ENCODE measurements at regions not wholly inside any gene's neighbourhood (a gene's known extent, or its start where the extent isn't known, plus 50 kb on each side); places are given as distances from the start of the nearest gene placed in this dataset.
A peak's percentile ranks its signal among the peaks of the same experiment; 100 is the strongest.

DNA sequence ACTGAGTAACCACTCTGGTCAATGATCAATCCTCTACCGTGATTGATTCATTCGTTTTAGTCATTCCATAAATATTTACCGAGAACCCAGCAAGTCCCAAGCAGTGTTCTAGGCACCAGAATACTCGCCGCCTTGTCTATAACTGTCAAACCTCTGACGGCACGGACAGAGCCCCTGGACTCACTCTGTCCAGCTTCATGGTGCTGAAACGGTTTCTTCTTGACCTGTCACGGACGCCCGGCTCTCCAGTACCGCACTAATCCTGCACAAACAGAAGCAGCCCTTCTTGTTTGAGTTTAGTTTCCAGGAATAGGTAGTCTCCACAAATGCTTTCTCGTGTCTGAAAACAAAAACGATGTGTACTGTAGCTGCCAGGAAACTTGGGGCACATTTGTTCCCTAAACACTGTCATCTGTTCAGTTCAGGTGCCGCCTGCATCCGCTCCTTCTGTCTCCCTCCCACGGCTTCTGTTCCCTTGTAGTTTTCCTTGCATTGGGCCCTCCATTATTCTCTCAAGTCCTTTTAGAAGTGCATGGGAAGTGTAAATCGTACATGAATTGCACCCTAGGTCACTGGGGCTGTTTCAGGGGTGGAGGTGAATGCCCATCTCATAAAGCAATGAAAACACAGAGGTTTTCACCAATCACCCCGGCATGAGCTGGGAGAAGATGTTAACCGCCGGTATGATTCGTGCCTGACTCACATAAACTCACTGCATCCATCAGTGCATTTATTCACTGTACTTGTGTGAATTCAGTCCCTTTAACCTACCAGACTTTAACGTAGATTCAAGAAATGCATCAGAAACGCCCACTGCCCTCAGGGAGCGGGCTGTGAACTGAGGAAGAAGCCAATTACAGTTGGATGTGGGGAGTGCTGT lies 209.3 kb upstream of the CDH4 start:
- Mint-ChIP-seq H3K9me3 (ENCODE audit: unreplicated experiment) (peaks cover 3% of the 10 kb centered on the region), H3K36me3 (ENCODE audit: unreplicated experiment) (peaks cover 3% of the 10 kb centered on the region), H3K4me3 (ENCODE audit: unreplicated experiment) (no peak overlapping the region), H3K27me3 (ENCODE audit: unreplicated experiment) (no peaks in the 10 kb centered on the region), H3K27ac (ENCODE audit: unreplicated experiment) (no peak overlapping the region), H3K4me1 (ENCODE audit: low read depth, unreplicated experiment) (no peaks in the 10 kb centered on the region)
- no peak for DNase-seq
- TF ChIP-seq, protein P1, sequence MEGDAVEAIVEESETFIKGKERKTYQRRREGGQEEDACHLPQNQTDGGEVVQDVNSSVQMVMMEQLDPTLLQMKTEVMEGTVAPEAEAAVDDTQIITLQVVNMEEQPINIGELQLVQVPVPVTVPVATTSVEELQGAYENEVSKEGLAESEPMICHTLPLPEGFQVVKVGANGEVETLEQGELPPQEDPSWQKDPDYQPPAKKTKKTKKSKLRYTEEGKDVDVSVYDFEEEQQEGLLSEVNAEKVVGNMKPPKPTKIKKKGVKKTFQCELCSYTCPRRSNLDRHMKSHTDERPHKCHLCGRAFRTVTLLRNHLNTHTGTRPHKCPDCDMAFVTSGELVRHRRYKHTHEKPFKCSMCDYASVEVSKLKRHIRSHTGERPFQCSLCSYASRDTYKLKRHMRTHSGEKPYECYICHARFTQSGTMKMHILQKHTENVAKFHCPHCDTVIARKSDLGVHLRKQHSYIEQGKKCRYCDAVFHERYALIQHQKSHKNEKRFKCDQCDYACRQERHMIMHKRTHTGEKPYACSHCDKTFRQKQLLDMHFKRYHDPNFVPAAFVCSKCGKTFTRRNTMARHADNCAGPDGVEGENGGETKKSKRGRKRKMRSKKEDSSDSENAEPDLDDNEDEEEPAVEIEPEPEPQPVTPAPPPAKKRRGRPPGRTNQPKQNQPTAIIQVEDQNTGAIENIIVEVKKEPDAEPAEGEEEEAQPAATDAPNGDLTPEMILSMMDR (IDR thresholded peaks at IDR 0.05; ENCODE audit: partially characterized antibody, unreplicated experiment): no peak

DNA sequence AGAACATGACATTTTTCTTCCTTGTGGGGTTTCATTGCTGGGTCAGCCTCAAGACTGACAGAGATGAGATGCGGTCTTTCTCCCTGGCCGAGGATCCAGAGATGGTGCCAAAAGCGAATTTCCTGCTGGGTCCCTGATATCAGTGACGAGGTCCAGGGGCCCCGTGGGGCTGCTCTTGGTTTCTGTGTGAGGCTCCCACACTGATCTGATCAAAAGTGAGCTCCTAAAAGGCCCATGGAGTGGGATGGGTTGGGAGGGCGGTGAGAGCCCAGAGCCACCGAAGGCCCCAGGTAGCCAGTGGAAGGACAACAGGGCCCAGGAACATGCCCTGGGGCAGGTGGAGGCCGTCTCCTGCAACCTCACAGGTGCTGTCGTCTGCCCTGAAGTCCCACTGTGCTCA lies 208.4 kb upstream of the CDH4 start:
- no peak overlapping the region for H3K4me3 Mint-ChIP-seq (ENCODE audit: unreplicated experiment)
- H3K9me3 Mint-ChIP-seq (ENCODE audit: unreplicated experiment): peaks cover 3% of the 10 kb centered on the region
- no peaks in the 10 kb centered on the region for H3K27me3 Mint-ChIP-seq (ENCODE audit: unreplicated experiment)
- TF ChIP-seq, protein P1 (IDR thresholded peaks at IDR 0.05; ENCODE audit: partially characterized antibody, unreplicated experiment): no peak
- no peak for DNase-seq
- H3K27ac Mint-ChIP-seq (ENCODE audit: unreplicated experiment): no peak overlapping the region
- H3K4me1 Mint-ChIP-seq (ENCODE audit: low read depth, unreplicated experiment): no peaks in the 10 kb centered on the region
- peaks cover 3% of the 10 kb centered on the region for H3K36me3 Mint-ChIP-seq (ENCODE audit: unreplicated experiment)

DNA sequence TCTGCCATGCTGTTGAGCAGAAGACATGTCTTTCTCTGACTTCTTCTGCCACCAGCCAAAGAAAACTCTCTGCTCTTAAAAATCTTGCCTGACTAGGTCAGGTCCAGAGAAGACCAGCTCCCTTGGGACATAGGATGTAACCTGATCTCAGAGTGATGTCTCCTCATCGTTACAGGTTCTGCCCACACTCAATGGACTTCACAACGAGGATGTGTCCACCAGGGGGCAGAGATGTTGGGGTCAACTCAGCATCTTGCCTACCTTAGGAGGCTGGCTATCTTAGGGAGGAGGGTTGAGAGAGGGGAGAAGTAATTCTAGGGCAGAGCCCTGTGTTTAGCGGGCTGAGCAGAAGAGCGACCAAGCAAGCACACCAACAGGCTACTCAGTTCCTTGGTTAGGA lies 207.6 kb upstream of the CDH4 start:
- H3K36me3 Mint-ChIP-seq (ENCODE audit: unreplicated experiment): peaks cover 3% of the 10 kb centered on the region
- H3K9me3 Mint-ChIP-seq (ENCODE audit: unreplicated experiment): peaks cover 3% of the 10 kb centered on the region
- no peak for DNase-seq

DNA sequence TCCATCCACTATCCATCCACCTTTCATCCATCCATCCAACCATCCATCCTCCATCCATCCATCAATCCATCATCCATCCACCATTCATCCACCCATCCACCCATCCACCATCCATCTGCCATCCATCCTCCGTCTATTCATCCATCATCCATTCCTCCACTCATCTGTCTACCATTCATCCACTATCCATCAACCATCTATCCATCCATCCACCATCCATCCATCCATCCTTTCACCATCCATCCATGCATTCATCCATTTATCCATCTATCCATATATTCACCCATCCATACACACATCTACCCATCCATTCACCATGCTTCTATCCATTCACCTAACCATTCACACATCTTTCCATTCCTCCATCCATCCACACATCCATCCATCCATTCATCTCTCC lies 207.0 kb upstream of the CDH4 start:
- no peak for DNase-seq
- Mint-ChIP-seq H3K36me3 (ENCODE audit: unreplicated experiment) (peaks cover 3% of the 10 kb centered on the region), H3K4me1 (ENCODE audit: low read depth, unreplicated experiment) (no peaks in the 10 kb centered on the region), H3K9me3 (ENCODE audit: unreplicated experiment) (peaks cover 3% of the 10 kb centered on the region), H3K27ac (ENCODE audit: unreplicated experiment) (no peak overlapping the region), H3K27me3 (ENCODE audit: unreplicated experiment) (no peaks in the 10 kb centered on the region), H3K4me3 (ENCODE audit: unreplicated experiment) (no peak overlapping the region)
- TF ChIP-seq, protein P1 (IDR thresholded peaks at IDR 0.05; ENCODE audit: partially characterized antibody, unreplicated experiment): no peak

More for the DNA sequence above, 207.6 kb upstream of the CDH4 start:
- TF ChIP-seq, protein P1 (IDR thresholded peaks at IDR 0.05; ENCODE audit: partially characterized antibody, unreplicated experiment): peak; percentile 15
- no peak overlapping the region for H3K4me3 Mint-ChIP-seq (ENCODE audit: unreplicated experiment)
- no peaks in the 10 kb centered on the region for H3K4me1 Mint-ChIP-seq (ENCODE audit: low read depth, unreplicated experiment)
- no peaks in the 10 kb centered on the region for H3K27me3 Mint-ChIP-seq (ENCODE audit: unreplicated experiment)
- H3K27ac Mint-ChIP-seq (ENCODE audit: unreplicated experiment): no peak overlapping the region

DNA sequence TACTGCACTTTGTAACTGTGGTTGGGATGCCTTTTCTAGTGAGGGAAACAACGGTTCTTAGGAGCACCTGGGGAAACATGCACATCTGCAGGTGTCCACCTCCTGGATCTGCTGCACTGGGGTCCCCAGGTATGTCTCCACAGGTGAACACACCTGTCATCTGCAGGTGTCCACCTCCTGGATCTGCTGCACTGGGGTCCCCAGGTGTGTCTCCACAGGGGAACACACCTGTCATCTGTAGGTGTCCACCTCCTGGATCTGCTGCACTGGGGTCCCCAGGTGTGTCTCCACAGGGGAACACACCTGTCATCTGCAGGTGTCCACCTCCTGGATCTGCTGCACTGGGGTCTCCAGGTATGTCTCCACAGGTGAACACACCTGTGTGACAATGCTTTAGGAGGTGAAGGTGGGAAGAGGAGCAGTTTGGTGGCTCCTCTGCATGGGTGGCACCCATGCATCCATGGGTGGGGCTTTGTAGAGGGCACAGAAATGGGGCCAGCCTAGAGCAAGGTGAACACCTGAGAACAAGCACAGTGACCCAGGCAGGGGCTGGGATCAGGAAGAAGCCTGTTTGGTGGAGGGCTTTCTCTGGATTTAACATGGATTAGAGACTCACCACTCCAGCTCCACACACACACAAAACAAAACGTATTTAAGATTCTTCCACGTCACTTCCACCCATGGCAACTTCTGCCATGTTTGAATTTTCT lies 206.0 kb upstream of the CDH4 start:
- no peaks in the 10 kb centered on the region for H3K27me3 Mint-ChIP-seq (ENCODE audit: unreplicated experiment)
- H3K27ac Mint-ChIP-seq (ENCODE audit: unreplicated experiment): no peak overlapping the region
- TF ChIP-seq, protein P1 (IDR thresholded peaks at IDR 0.05; ENCODE audit: partially characterized antibody, unreplicated experiment): no peak
- H3K36me3 Mint-ChIP-seq (ENCODE audit: unreplicated experiment): peaks cover 3% of the 10 kb centered on the region
- no peak overlapping the region for H3K4me3 Mint-ChIP-seq (ENCODE audit: unreplicated experiment)
- H3K9me3 Mint-ChIP-seq (ENCODE audit: unreplicated experiment): peaks cover 3% of the 10 kb centered on the region
- DNase-seq: no peak
- no peaks in the 10 kb centered on the region for H3K4me1 Mint-ChIP-seq (ENCODE audit: low read depth, unreplicated experiment)
